ENCODE measurements at regions not wholly inside any gene's neighbourhood (a gene's known extent, or its start where the extent isn't known, plus 50 kb on each side); places are given as distances from the start of the nearest gene placed in this dataset.

DNA sequence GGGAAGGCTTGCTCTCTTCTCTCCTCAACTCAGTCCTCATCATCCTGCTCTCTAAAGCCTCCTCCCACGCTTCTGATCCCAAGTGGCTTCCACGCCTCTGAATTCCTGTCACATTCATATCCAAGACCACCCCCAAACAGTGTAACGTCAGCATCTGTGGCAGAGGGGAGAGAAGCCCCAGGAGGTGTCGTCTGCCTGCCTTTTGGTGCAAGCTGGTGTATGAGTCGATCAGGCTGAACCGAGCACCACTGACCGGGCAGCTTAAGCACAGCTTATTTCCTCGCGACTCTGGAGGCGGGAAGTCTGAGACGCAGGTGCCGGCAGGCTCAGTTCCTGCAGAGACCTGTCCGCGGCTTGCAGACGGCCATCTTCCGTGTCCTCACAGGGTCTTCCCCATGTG lies 123.8 kb upstream of the RAB4A start:
- Histone ChIP-seq H3K4me3 (replicated peaks in 1 of 3; ENCODE audit: insufficient read depth in 1 of 3, low read depth in 2 of 3, low read length in 3 of 3) (no peak overlapping the region), H3K9ac (ENCODE audit: insufficient read depth, low read depth, low read length) (no peak overlapping the region), H4K20me1 (ENCODE audit: insufficient read depth, low read length) (no peaks in the 10 kb centered on the region), H2AFZ (ENCODE audit: low read length) (no peak overlapping the region), H3K4me1 (ENCODE audit: insufficient read depth, low read length) (peaks cover 40% of the 10 kb centered on the region), H3K9me3 (ENCODE audit: low read length) (no peaks in the 10 kb centered on the region), H3K27ac (ENCODE audit: extremely low read length, insufficient read depth, low read length) (peak overlapping the region; percentile 87), H3K36me3 (replicated peaks in 1 of 2; ENCODE audit: control insufficient read depth in 1 of 2, insufficient read depth in 2 of 2, low read length in 2 of 2) (no peaks in the 10 kb centered on the region), H3K79me2 (ENCODE audit: insufficient read depth, low read length) (no peaks in the 10 kb centered on the region), H3K27me3 (ENCODE audit: control insufficient read depth in 1 of 2, insufficient read depth in 2 of 2, low read length in 2 of 2) (no peaks in the 10 kb centered on the region), H3K4me2 (ENCODE audit: low read depth, low read length) (no peak overlapping the region)
- DNase-seq (ENCODE audit: low spot score), result no peak
- WGBS (ENCODE audit: low lambda C conversion rate), result 95% methylated on average over 16 of the region's 16 CpGs
- no peak for ATAC-seq
- intact Hi-C loops (cut with micrococcal nuclease; ENCODE audit: unreplicated experiment), result loop anchor here (5.0 kb wide), 1 partner anchor 150 kb away; no protein-coding TSS in a partner anchor
- in situ Hi-C loops (cut with HindIII; ENCODE audit: extremely low pct_ligation_motif_present, low pct_unique_long_range_greater_than_20kb), result no loop called here
- FAIRE-seq, result no peak
- ChIA-PET CTCF (ENCODE audit: low intra/inter-chr PET ratio, low total read pairs) (no interaction called here), POLR2A (interaction anchor here (3.8 kb wide), 1 partner anchor 16 kb away, joined by 56 read pairs; no protein-coding TSS in a partner anchor)
- BruUV-seq (replicated peaks), result no TSS peak
- no peak for TF ChIP-seq ZBTB42 (CRISPR knock-in tag; IDR thresholded peaks at IDR 0.05)
- no peak for TF ChIP-seq ZNF670 (CRISPR knock-in tag; IDR thresholded peaks at IDR 0.05; ENCODE audit: borderline replicate concordance)
- TF ChIP-seq HNRNPLL (IDR thresholded peaks at IDR 0.05; ENCODE audit: low read depth, low read length, poor library complexity, severe bottlenecking), result peak; percentile 5
- no peak for TF ChIP-seq POGZ (CRISPR knock-in tag; IDR thresholded peaks at IDR 0.05)
- TF ChIP-seq DNMT1 (CRISPR knock-in tag; IDR thresholded peaks at IDR 0.05), result no peak
- TF ChIP-seq, protein P1, sequence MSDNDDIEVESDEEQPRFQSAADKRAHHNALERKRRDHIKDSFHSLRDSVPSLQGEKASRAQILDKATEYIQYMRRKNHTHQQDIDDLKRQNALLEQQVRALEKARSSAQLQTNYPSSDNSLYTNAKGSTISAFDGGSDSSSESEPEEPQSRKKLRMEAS (IDR thresholded peaks at IDR 0.05), result no peak
- no peak for TF ChIP-seq ZNF570 (CRISPR knock-in tag; IDR thresholded peaks at IDR 0.05; ENCODE audit: borderline replicate concordance)
- no peak for TF ChIP-seq NR2C2 (CRISPR knock-in tag; IDR thresholded peaks at IDR 0.05; ENCODE audit: borderline replicate concordance)
- TF ChIP-seq AGO2 (optimal IDR thresholded peaks at IDR 0.05; ENCODE audit: low read depth, low read length), result peak; percentile 25
- no peak for TF ChIP-seq ATAD3A (CRISPR knock-in tag; IDR thresholded peaks at IDR 0.05)
- TF ChIP-seq PRPF4 (IDR thresholded peaks at IDR 0.05; ENCODE audit: low read depth, low read length, poor library complexity, severe bottlenecking), result no peak
- no peak for TF ChIP-seq TOPORS (CRISPR knock-in tag; IDR thresholded peaks at IDR 0.05)
- 0 out of 2 replicates have a peak, but pooled peaks have one; percentile 1 for TF ChIP-seq RXRA (CRISPR knock-in tag; IDR thresholded peaks at IDR 0.05)
- TF ChIP-seq, protein P2, sequence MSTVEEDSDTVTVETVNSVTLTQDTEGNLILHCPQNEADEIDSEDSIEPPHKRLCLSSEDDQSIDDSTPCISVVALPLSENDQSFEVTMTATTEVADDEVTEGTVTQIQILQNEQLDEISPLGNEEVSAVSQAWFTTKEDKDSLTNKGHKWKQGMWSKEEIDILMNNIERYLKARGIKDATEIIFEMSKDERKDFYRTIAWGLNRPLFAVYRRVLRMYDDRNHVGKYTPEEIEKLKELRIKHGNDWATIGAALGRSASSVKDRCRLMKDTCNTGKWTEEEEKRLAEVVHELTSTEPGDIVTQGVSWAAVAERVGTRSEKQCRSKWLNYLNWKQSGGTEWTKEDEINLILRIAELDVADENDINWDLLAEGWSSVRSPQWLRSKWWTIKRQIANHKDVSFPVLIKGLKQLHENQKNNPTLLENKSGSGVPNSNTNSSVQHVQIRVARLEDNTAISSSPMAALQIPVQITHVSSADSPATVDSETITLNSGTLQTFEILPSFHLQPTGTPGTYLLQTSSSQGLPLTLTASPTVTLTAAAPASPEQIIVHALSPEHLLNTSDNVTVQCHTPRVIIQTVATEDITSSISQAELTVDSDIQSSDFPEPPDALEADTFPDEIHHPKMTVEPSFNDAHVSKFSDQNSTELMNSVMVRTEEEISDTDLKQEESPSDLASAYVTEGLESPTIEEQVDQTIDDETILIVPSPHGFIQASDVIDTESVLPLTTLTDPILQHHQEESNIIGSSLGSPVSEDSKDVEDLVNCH (CRISPR knock-in tag; IDR thresholded peaks at IDR 0.05), result no peak
- TF ChIP-seq NFRKB (IDR thresholded peaks at IDR 0.05), result no peak
- peak; percentile 92 for TF ChIP-seq ZBTB38 (CRISPR knock-in tag; IDR thresholded peaks at IDR 0.05)
- no peak for TF ChIP-seq NR1H2 (CRISPR knock-in tag; IDR thresholded peaks at IDR 0.05; ENCODE audit: borderline replicate concordance, low read depth)
- TF ChIP-seq, protein P3, sequence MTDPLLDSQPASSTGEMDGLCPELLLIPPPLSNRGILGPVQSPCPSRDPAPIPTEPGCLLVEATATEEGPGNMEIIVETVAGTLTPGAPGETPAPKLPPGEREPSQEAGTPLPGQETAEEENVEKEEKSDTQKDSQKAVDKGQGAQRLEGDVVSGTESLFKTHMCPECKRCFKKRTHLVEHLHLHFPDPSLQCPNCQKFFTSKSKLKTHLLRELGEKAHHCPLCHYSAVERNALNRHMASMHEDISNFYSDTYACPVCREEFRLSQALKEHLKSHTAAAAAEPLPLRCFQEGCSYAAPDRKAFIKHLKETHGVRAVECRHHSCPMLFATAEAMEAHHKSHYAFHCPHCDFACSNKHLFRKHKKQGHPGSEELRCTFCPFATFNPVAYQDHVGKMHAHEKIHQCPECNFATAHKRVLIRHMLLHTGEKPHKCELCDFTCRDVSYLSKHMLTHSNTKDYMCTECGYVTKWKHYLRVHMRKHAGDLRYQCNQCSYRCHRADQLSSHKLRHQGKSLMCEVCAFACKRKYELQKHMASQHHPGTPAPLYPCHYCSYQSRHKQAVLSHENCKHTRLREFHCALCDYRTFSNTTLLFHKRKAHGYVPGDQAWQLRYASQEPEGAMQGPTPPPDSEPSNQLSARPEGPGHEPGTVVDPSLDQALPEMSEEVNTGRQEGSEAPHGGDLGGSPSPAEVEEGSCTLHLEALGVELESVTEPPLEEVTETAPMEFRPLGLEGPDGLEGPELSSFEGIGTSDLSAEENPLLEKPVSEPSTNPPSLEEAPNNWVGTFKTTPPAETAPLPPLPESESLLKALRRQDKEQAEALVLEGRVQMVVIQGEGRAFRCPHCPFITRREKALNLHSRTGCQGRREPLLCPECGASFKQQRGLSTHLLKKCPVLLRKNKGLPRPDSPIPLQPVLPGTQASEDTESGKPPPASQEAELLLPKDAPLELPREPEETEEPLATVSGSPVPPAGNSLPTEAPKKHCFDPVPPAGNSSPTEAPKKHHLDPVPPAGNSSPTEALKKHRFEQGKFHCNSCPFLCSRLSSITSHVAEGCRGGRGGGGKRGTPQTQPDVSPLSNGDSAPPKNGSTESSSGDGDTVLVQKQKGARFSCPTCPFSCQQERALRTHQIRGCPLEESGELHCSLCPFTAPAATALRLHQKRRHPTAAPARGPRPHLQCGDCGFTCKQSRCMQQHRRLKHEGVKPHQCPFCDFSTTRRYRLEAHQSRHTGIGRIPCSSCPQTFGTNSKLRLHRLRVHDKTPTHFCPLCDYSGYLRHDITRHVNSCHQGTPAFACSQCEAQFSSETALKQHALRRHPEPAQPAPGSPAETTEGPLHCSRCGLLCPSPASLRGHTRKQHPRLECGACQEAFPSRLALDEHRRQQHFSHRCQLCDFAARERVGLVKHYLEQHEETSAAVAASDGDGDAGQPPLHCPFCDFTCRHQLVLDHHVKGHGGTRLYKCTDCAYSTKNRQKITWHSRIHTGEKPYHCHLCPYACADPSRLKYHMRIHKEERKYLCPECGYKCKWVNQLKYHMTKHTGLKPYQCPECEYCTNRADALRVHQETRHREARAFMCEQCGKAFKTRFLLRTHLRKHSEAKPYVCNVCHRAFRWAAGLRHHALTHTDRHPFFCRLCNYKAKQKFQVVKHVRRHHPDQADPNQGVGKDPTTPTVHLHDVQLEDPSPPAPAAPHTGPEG (CRISPR knock-in tag; IDR thresholded peaks at IDR 0.05), result no peak
- no peak for TF ChIP-seq ZNF446 (CRISPR knock-in tag; IDR thresholded peaks at IDR 0.05)

Data from HepG2 (cell line).